GM18502 (cell line): ENCODE measurements at regions not wholly inside any gene's neighbourhood (a gene's known extent, or its start where the extent isn't known, plus 50 kb on each side); places are given as distances from the start of the nearest gene placed in this dataset.
A peak's percentile ranks its signal among the peaks of the same experiment; 100 is the strongest.
"Not testable (repeated sequence)": the region's sequence is repeated elsewhere in the genome, so short reads cannot be mapped to it uniquely, and the experiment has no call there.

Experiments used
- ATAC-seq: cut with Tn5 transposase; IDR thresholded peaks from one replicate; pipeline ENCODE4 v1.9.1; 2021; ENCODE audit warnings: mild to moderate bottlenecking; ENCODE audit not compliant: unreplicated experiment, poor library complexity

GRCh38 chr1:74818241-74818640 is 85.3 kb downstream of the TYW3 start:
- ATAC-seq: no peak

DNA sequence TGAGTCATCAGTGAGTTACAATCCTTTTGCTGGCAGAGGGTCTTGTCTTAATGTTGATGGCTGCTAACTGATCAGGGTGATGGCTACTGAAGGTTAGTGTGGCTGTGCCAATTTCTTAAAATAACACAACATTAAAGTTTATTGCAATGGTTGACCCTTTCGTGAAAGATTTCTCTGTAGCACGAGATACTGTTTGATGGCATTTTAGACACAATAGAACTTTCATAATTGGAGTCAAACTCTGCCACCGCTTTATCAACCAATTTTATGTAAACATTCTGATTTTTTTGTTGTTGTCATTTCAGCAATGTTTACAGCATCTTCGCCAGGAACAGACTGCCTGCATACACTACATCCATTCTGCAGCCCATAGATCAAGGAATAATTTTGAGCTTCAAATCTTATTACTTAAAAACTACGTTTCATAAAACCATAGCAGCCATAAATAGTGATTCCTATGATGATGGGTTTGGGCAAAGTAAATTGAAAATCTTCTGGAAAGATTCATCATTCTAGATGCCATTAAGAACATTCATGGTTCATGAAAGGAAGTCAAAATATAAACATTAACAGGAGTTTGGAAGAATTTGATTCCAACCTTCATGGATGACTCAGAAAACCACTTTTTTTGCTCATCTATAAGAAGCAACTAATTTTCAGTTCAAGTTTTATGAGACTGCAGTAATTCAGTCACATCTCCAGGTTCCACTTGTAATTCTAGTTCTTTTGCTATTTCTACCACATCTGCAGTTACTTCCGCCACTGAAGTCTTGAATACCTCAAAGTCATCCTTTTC is 85.9 kb downstream of the TYW3 start:
- no peak for ATAC-seq

- no peak for ATAC-seq
Measured at GRCh38 chr1:74822851-74823401, 90.0 kb downstream of the TYW3 start.

- peak; percentile 91 for ATAC-seq
Measured at GRCh38 chr1:74824497-74825107, 91.7 kb downstream of the TYW3 start.

DNA sequence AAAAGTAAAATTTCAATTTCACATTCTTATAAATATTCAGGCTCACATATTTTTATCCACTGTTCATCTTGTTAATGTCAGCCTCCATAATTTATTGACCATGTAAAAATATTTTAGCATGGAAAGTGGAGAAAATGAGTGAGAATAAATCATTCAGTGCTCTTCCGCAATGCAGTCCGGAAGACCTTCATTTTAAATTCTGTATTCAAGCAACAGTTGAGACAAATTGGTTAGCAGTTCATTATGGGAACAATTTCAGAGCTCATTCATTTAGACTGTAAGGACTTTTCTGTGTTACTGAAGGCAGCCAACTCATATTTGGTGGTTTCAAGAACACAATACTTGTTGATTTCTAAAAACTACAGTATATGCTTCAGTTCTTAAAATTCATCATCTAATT is 97.8 kb downstream of the TYW3 start:
- no peak for ATAC-seq

- ATAC-seq: no peak
Measured at GRCh38 chr1:74834261-74834660, 101.3 kb downstream of the TYW3 start.

GRCh38 chr1:74835051-74835450 is 102.1 kb downstream of the TYW3 start:
- ATAC-seq: no peak

- no peak for ATAC-seq
Measured at GRCh38 chr1:74842726-74843125, 109.8 kb downstream of the TYW3 start.

- no peak for ATAC-seq
Measured at GRCh38 chr1:74847715-74848114, 114.8 kb downstream of the TYW3 start.

DNA sequence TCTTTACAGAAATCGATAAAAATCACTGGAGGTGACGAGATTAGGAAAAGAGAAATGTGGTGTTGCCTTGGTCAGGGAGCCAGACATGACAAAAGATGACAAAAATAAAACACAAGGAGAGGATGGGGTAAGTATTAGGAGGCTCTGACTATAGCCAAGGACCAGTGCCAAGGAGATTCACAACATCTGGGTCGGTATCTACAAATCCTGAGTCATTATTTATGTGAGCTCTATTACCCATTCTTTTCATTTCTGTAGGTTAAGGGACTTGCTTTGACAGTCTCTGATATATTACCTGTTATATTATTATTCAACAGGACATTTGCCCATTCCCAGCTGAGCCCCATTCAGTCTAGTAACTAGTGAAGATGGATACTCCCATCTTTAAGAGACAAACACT is 120.8 kb downstream of the TYW3 start:
- ATAC-seq: no peak

- no peak for ATAC-seq
Measured at GRCh38 chr1:74856174-74856573, 123.2 kb downstream of the TYW3 start.

GRCh38 chr1:74857676-74858075 is 124.7 kb downstream of the TYW3 start:
- peak; percentile 50 for ATAC-seq

DNA sequence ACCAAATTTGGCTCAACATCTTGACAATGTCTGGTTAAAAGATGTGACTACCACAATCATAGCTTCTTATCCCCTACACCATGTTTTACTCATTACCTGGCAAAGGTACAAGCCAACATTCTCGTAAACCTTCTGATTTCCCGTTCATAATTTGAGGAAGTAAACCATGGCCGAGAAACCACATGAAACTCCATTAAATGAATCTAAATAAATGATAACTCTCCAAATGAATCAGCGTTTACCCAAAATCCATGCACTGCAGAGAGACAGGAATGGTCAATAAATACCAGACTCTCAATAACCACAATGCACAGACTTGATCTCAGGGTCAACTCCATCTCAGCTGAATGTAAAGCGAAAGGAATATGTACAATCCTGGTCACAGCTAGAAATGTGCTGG is 125.2 kb downstream of the TYW3 start:
- peak; percentile 90 for ATAC-seq

- no peak for ATAC-seq
Measured at GRCh38 chr1:74861867-74862266, 128.9 kb downstream of the TYW3 start.

GRCh38 chr1:74869702-74870101 is 136.8 kb downstream of the TYW3 start:
- ATAC-seq: no peak

DNA sequence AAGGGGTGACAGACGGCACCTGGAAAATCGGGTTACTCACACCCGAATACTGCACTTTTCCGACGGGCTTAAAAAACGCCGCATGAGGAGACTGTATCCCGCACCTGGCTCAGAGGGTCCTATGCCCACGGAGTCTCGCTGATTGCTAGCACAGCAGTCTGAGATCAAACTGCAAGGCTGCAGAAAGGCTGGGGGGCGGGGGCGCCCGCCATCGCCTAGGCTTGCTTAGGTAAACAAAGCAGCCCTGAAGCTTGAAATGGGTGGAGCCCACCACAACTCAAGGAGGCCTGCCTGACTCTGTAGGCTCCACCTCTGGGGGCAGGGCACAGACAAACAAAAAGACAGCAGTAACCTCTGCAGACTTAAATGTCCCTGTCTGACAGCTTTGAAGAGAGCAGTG is 144.4 kb downstream of the TYW3 start:
- not testable (repeated sequence) for ATAC-seq

GRCh38 chr1:74895411-74895810 is 162.5 kb downstream of the TYW3 start:
- no peak for ATAC-seq

DNA sequence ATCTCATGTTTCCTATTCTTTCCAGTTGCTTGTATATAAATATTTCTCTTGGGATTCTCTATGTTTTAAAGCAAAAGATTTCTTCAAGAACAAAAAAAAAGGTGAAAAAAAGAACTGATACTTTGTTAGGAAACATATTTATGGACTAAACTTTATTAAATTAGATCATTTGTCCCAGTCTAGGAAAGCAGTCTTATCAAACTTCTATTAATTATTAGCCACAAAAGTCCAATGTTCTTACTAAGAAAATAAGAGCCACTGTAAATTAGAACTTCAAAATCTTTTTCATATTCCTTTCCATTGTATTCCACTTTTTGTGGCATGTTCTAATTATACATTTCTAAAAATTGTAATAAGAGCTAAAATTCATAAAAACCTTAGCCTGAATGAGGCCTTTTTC is 175.2 kb downstream of the TYW3 start:
- ATAC-seq: no peak

- no peak for ATAC-seq
Measured at GRCh38 chr1:74908797-74909196, 175.8 kb downstream of the TYW3 start.

GRCh38 chr1:74913978-74914377 is 181.0 kb downstream of the TYW3 start:
- ATAC-seq: no peak

- no peak for ATAC-seq
Measured at GRCh38 chr1:74933500-74933899, 200.5 kb downstream of the TYW3 start.

DNA sequence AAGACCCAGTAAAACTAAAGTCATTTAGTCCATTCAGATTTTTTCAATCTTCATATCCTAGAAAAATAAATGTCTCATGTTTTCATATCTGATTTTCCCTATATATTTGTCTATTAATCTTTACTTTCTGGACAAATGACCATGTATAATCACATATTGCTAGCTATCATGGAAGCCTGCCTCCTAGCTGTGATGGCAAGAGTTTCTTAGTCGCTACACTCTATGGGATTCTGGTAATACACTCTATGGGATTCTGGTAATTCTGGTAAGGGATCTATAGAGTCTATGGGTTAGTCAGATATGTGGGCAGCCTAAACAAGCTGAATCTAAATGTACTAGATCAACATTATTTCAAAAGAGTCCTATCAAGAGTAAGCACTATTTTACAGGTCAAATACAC is 198.7 kb upstream of the LHX8 start:
- no peak for ATAC-seq
